ENCODE measurements at regions not wholly inside any gene's neighbourhood (a gene's known extent, or its start where the extent isn't known, plus 50 kb on each side); places are given as distances from the start of the nearest gene placed in this dataset.

GRCh38 chr12:65699251-65699650 lies 125.0 kb upstream of the HMGA2 start:
- TF ChIP-seq, protein P1, sequence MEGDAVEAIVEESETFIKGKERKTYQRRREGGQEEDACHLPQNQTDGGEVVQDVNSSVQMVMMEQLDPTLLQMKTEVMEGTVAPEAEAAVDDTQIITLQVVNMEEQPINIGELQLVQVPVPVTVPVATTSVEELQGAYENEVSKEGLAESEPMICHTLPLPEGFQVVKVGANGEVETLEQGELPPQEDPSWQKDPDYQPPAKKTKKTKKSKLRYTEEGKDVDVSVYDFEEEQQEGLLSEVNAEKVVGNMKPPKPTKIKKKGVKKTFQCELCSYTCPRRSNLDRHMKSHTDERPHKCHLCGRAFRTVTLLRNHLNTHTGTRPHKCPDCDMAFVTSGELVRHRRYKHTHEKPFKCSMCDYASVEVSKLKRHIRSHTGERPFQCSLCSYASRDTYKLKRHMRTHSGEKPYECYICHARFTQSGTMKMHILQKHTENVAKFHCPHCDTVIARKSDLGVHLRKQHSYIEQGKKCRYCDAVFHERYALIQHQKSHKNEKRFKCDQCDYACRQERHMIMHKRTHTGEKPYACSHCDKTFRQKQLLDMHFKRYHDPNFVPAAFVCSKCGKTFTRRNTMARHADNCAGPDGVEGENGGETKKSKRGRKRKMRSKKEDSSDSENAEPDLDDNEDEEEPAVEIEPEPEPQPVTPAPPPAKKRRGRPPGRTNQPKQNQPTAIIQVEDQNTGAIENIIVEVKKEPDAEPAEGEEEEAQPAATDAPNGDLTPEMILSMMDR (conservative IDR thresholded peaks at IDR 0.05) = no peak
- no peak for TF ChIP-seq EZH2 (IDR thresholded peaks at IDR 0.05; ENCODE audit: low read depth)

All from PC-9 (cell line).